PFSK-1 (cell line): ENCODE measurements at regions not wholly inside any gene's neighbourhood (a gene's known extent, or its start where the extent isn't known, plus 50 kb on each side); places are given as distances from the start of the nearest gene placed in this dataset.

Source experiments
- FOXP2 ChIP-seq: optimal IDR thresholded peaks from 2 replicates; pipeline ENCODE3; 2011; ENCODE audit warnings: borderline replicate concordance, control low read depth, inconsistent platforms; ENCODE audit not compliant: insufficient read depth; ENCODE audit errors: extremely low read length, extremely low read depth
- POLR2AphosphoS5 ChIP-seq: IDR thresholded peaks from 2 replicates; pipeline ENCODE4 v1.6.1; 2012; ENCODE audit warnings: low read depth, mild to moderate bottlenecking, control low read depth, low read length, moderate library complexity
- SIN3A ChIP-seq: IDR thresholded peaks from 2 replicates; pipeline ENCODE4 v1.6.1; 2012; ENCODE audit warnings: mild to moderate bottlenecking, low read length, moderate library complexity, borderline replicate concordance; ENCODE audit not compliant: insufficient read depth
- TAF1 ChIP-seq: IDR thresholded peaks from 2 replicates; pipeline ENCODE4 v1.6.1; 2012; ENCODE audit warnings: low read length, control low read depth, borderline replicate concordance; ENCODE audit not compliant: insufficient read depth
- TF ChIP-seq, protein P1 (sequence below), 2 experiments: IDR thresholded peaks; 2 replicates each; pipeline versions ENCODE4 v1.6.1 to v1.8.0; 2011 to 2012; ENCODE audit warnings: low read depth in 2 of 2, low read length in 2 of 2, control low read depth in 1 of 2, inconsistent platforms in 1 of 2, mild to moderate bottlenecking in 1 of 2, moderate library complexity in 1 of 2; ENCODE audit not compliant: insufficient read depth in 1 of 2

DNA sequence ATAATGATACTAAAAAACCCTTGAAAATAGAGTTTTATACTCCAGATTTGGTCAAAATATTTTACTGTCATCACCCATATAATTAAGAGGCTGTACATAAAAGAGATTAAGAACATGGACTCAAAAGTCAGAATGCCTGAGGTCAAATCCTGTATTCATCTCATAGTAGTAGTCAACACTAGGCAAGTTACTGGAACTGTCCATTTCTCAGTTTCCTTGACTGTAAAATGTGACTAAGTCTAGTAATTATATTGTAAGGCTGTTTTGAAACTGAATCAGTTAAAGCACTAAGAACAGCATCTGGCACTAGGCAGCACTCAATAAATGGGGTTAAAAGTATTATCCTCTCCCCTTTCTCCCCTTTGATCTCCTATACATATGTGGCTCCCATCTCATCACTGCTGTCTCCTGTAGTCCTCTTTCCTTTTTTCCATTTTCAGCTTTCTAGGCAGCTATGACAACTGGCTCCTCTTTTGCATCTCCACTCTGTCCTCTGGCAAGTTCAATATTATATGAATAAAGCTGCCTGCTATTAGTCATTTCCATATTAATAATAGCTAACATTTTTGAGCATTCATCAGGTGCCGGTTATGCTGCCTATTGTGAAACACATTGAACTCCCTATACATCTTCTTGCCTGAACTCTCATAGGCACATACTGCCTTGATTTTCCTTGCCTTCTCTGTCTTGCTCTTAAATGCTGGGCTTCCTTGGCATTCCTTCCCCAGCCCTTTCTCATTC lies 185.8 kb upstream of the NREP start:
- no peak for TF ChIP-seq FOXP2
- TF ChIP-seq POLR2AphosphoS5, result no peak
- TF ChIP-seq TAF1, result no peak
- TF ChIP-seq, protein P1, sequence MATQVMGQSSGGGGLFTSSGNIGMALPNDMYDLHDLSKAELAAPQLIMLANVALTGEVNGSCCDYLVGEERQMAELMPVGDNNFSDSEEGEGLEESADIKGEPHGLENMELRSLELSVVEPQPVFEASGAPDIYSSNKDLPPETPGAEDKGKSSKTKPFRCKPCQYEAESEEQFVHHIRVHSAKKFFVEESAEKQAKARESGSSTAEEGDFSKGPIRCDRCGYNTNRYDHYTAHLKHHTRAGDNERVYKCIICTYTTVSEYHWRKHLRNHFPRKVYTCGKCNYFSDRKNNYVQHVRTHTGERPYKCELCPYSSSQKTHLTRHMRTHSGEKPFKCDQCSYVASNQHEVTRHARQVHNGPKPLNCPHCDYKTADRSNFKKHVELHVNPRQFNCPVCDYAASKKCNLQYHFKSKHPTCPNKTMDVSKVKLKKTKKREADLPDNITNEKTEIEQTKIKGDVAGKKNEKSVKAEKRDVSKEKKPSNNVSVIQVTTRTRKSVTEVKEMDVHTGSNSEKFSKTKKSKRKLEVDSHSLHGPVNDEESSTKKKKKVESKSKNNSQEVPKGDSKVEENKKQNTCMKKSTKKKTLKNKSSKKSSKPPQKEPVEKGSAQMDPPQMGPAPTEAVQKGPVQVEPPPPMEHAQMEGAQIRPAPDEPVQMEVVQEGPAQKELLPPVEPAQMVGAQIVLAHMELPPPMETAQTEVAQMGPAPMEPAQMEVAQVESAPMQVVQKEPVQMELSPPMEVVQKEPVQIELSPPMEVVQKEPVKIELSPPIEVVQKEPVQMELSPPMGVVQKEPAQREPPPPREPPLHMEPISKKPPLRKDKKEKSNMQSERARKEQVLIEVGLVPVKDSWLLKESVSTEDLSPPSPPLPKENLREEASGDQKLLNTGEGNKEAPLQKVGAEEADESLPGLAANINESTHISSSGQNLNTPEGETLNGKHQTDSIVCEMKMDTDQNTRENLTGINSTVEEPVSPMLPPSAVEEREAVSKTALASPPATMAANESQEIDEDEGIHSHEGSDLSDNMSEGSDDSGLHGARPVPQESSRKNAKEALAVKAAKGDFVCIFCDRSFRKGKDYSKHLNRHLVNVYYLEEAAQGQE (IDR thresholded peaks at IDR 0.05; ENCODE audit: insufficient read depth in 1 of 2, low read depth in 2 of 2, low read length in 2 of 2), result no peak
- no peak for TF ChIP-seq SIN3A

DNA sequence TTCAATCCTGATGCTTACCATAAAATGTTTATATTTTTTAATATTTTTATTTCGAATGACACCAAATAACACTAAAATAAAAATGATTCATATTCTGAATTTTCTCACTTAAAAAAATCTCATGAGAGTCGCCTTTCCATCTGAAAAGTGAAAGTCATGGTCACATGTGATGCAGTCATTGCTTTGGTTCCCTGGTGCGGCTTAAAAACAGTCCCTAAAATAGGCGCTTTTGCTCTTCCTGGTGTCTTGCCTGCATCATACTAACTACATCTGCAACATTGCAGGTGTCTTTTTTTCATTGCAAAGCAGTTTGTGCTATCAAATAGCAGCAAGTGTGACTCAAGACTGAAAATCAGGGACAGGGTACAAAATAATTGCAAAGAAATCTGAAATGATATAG lies 185.2 kb upstream of the NREP start:
- TF ChIP-seq POLR2AphosphoS5 (no peak), FOXP2 (no peak), SIN3A (no peak), TAF1 (no peak)
- TF ChIP-seq, protein P1 (IDR thresholded peaks at IDR 0.05; ENCODE audit: insufficient read depth in 1 of 2, low read depth in 2 of 2, low read length in 2 of 2), result no peak

GRCh38 chr5:111937094-111937493 lies 180.1 kb upstream of the NREP start:
- TF ChIP-seq, protein P1 (IDR thresholded peaks at IDR 0.05; ENCODE audit: insufficient read depth in 1 of 2, low read depth in 2 of 2, low read length in 2 of 2), result no peak
- no peak for TF ChIP-seq SIN3A
- TF ChIP-seq FOXP2, result no peak
- TF ChIP-seq TAF1, result no peak
- TF ChIP-seq POLR2AphosphoS5, result no peak

- TF ChIP-seq SIN3A (no peak), TAF1 (no peak), FOXP2 (no peak)
Measured at GRCh38 chr5:111935835-111936234, 178.8 kb upstream of the NREP start.

- TF ChIP-seq, protein P1 (IDR thresholded peaks at IDR 0.05; ENCODE audit: insufficient read depth in 1 of 2, low read depth in 2 of 2, low read length in 2 of 2), result no peak
- TF ChIP-seq FOXP2, result no peak
- no peak for TF ChIP-seq POLR2AphosphoS5
- no peak for TF ChIP-seq SIN3A
- TF ChIP-seq TAF1, result no peak
Measured at GRCh38 chr5:111935009-111935408, 178.0 kb upstream of the NREP start.
